ENCODE measurements at regions not wholly inside any gene's neighbourhood (a gene's known extent, or its start where the extent isn't known, plus 50 kb on each side); places are given as distances from the start of the nearest gene placed in this dataset.

- TF ChIP-seq, protein P1, sequence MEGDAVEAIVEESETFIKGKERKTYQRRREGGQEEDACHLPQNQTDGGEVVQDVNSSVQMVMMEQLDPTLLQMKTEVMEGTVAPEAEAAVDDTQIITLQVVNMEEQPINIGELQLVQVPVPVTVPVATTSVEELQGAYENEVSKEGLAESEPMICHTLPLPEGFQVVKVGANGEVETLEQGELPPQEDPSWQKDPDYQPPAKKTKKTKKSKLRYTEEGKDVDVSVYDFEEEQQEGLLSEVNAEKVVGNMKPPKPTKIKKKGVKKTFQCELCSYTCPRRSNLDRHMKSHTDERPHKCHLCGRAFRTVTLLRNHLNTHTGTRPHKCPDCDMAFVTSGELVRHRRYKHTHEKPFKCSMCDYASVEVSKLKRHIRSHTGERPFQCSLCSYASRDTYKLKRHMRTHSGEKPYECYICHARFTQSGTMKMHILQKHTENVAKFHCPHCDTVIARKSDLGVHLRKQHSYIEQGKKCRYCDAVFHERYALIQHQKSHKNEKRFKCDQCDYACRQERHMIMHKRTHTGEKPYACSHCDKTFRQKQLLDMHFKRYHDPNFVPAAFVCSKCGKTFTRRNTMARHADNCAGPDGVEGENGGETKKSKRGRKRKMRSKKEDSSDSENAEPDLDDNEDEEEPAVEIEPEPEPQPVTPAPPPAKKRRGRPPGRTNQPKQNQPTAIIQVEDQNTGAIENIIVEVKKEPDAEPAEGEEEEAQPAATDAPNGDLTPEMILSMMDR (IDR thresholded peaks at IDR 0.05; ENCODE audit: low read length) = no peak
- no peak for TF ChIP-seq EZH2 (IDR thresholded peaks at IDR 0.05; ENCODE audit: borderline replicate concordance, low read length)
These were observed 100.1 kb upstream of the SLC6A11 start for GRCh38 chr3:10715886-10716285.

Measured in OCI-LY1 (cell line).